ENCODE measurements at regions not wholly inside any gene's neighbourhood (a gene's known extent, or its start where the extent isn't known, plus 50 kb on each side); places are given as distances from the start of the nearest gene placed in this dataset.
A peak's percentile ranks its signal among the peaks of the same experiment; 100 is the strongest.

DNA sequence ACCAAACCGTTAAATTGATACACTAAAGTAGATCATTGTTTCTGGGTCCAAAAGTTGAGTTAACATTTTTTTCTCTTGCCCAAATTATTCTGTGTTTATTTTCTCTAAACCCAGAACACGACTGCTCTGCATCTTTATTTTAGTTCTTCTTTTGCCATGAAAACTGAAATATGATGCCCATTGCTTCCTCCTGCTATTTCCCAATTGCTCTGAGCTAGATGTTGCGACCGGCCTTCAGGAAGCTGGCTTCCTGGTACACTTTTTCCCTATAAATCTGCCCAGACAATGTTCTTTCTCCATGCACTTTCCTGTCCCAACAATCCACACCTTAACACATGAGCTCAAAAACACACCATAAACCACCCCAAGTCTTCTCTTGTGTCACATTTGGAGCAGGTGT lies 501.4 kb downstream of the FBXO15 start:
- CTCF ChIA-PET, result no interaction called here
- DNase-seq (ENCODE audit: low spot score), result no peak

DNA sequence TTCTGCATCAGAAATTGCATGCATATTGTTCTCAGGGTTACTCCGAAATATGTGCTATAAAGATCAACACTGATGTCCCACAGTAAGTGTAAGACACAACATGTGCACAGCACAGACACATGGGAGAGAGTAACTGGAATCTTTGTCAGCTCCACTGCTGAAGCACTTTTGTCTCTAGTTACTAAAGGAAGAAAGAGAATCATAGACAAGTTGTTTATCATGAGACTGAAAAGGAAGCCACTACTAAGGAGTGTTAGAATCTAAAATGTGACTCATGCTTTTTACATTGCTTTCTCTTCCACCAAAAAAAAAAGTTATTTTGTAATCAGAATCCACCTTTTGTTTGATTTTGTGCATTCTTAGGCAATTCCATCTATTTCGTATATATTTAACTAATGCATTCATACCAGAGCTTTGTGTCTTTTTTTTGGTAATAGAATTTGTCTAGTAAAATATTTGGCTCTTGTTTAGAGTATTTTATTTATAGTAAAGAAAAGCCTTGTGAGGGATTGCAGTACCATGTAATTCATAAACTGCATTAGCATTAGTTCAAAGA lies 502.4 kb downstream of the FBXO15 start:
- POLR2A ChIA-PET (ENCODE audit: low non-redundant PET), result no interaction called here
- CTCF ChIA-PET, result no interaction called here
- H3K27ac ChIP-seq, result no peak overlapping the region

More for the DNA sequence above, 501.4 kb downstream of the FBXO15 start:
- no peak overlapping the region for H3K27ac ChIP-seq
- POLR2A ChIA-PET (ENCODE audit: low non-redundant PET), result no interaction called here
- TF ChIP-seq, protein P1, sequence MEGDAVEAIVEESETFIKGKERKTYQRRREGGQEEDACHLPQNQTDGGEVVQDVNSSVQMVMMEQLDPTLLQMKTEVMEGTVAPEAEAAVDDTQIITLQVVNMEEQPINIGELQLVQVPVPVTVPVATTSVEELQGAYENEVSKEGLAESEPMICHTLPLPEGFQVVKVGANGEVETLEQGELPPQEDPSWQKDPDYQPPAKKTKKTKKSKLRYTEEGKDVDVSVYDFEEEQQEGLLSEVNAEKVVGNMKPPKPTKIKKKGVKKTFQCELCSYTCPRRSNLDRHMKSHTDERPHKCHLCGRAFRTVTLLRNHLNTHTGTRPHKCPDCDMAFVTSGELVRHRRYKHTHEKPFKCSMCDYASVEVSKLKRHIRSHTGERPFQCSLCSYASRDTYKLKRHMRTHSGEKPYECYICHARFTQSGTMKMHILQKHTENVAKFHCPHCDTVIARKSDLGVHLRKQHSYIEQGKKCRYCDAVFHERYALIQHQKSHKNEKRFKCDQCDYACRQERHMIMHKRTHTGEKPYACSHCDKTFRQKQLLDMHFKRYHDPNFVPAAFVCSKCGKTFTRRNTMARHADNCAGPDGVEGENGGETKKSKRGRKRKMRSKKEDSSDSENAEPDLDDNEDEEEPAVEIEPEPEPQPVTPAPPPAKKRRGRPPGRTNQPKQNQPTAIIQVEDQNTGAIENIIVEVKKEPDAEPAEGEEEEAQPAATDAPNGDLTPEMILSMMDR (conservative IDR thresholded peaks at IDR 0.05; ENCODE audit: low read depth), result no peak

DNA sequence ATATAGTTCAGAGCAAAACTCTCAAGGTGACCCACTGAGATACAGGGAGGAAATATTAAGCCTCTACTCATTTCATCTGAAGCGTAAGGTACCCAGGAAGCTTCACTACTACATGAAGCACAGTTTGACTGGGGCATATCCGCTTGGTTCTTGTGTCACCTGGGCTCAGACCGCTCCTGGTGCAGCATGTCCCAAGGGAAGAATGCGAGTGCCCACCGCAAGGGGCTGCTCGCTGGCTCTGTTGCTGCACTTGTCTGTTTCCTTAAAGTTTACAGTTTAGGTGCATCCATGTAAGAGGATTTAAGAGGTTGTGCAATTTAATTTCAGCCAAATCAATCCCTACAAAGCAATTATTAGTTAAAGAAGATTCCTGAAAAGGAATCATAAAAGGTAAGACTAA lies 507.8 kb downstream of the FBXO15 start:
- CTCF ChIA-PET, result no interaction called here
- H3K27ac ChIP-seq, result no peak overlapping the region
- TF ChIP-seq, protein P1 (conservative IDR thresholded peaks at IDR 0.05; ENCODE audit: low read depth), result no peak
- no peak for DNase-seq (ENCODE audit: low spot score)
- POLR2A ChIA-PET (ENCODE audit: low non-redundant PET), result no interaction called here

More for the DNA sequence above, 502.4 kb downstream of the FBXO15 start:
- DNase-seq (ENCODE audit: low spot score), result no peak
- TF ChIP-seq, protein P1 (conservative IDR thresholded peaks at IDR 0.05; ENCODE audit: low read depth), result no peak

DNA sequence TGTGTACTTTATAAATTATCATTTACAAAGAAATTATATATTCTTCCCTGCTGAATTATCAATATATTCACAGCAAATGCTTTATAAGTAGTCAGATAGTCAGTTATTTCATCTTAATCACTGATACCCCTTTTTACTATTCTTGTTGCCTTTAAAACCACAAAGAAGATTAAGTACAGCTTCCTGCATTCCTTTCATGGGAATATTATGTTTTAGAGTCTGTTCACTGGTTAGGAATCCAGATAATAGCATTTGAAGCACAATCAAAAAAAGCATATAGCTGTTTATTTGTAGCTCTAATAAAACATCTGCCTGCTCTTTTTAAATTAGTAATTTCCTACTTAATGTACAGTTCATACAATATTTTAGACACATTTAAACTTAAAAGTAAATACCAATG lies 508.9 kb downstream of the FBXO15 start:
- TF ChIP-seq, protein P1 (conservative IDR thresholded peaks at IDR 0.05; ENCODE audit: low read depth), result no peak
- ChIA-PET POLR2A (ENCODE audit: low non-redundant PET) (no interaction called here), CTCF (no interaction called here)
- peak; percentile 43 for DNase-seq (ENCODE audit: low spot score)
- no peak overlapping the region for H3K27ac ChIP-seq

DNA sequence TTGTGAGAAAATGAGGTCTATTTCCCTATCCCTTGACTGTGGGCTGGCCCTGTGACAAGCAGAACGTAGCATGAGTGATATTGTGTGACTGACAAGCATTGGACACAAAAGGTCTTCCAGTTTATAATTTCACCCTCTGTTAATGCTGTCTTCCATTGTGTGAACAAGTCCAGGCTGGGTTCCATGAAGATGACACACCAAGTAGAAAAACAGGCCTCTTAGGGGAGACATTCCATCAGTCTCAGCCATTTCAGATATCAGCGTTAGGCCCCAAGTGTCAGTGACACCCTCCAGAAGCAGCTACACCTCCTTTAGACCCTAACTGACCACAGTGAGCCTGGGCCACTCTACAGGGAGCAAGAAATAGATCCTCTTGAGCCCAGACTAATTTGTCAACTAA lies 511.3 kb downstream of the FBXO15 start:
- POLR2A ChIA-PET (ENCODE audit: low non-redundant PET), result no interaction called here
- no peak for DNase-seq (ENCODE audit: low spot score)
- no peak overlapping the region for H3K27ac ChIP-seq
- CTCF ChIA-PET, result no interaction called here
- TF ChIP-seq, protein P1 (conservative IDR thresholded peaks at IDR 0.05; ENCODE audit: low read depth), result no peak

DNA sequence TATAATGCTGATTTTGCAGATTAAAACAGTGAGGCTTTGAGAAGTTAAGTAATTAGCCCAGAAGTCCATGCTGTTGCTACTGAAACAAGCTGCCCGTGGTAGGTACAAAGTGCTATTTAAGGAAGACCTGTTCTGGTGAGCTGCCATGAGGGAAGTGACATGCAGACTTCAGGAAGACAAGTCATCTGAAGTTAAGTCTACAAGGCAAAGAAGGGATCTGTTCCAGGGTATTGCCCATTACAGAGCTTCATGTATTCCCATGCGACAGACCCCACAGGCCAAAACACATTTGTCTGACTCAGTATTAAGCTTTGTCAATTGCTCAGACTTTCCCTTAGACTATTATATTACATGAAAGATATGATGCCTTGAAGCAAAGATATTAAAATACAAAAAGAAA lies 520.8 kb downstream of the FBXO15 start:
- ChIA-PET CTCF (no interaction called here), POLR2A (ENCODE audit: low non-redundant PET) (no interaction called here)
- no peak overlapping the region for H3K27ac ChIP-seq
- no peak for DNase-seq (ENCODE audit: low spot score)
- TF ChIP-seq, protein P1 (conservative IDR thresholded peaks at IDR 0.05; ENCODE audit: low read depth), result no peak

DNA sequence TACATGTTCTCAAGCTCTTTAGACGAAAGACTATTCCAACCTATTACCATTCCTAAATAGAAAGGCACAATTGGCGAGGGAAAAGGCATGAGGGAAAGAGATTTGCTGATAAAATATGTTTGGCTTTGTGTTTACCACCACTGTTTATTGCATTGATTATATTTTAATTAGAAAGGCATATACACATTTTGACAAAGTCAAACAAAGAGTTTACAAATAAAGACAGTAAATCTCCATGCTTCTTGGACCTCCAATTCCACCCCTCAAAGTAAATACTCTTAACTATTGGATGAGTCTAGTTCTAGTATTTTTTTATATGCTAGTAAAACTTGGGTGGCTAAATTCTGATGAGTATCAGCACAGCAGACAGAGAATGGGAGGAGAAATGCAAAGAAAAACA lies 521.4 kb downstream of the FBXO15 start:
- H3K27ac ChIP-seq, result no peak overlapping the region
- ChIA-PET POLR2A (ENCODE audit: low non-redundant PET) (no interaction called here), CTCF (no interaction called here)
- TF ChIP-seq, protein P1 (conservative IDR thresholded peaks at IDR 0.05; ENCODE audit: low read depth), result no peak
- no peak for DNase-seq (ENCODE audit: low spot score)

All from RWPE1 (cell line).